ENCODE measurements at regions not wholly inside any gene's neighbourhood (a gene's known extent, or its start where the extent isn't known, plus 50 kb on each side); places are given as distances from the start of the nearest gene placed in this dataset.

GRCh38 chr1:244171241-244171985 lies 120.3 kb downstream of the ZBTB18 start:
- TF ChIP-seq E2F5 (CRISPR knock-in tag; IDR thresholded peaks at IDR 0.05), result no peak
- TF ChIP-seq SP1 (CRISPR knock-in tag; conservative IDR thresholded peaks at IDR 0.05), result no peak
